OCI-LY3 (cell line): ENCODE measurements at regions not wholly inside any gene's neighbourhood (a gene's known extent, or its start where the extent isn't known, plus 50 kb on each side); places are given as distances from the start of the nearest gene placed in this dataset.
"Not testable (repeated sequence)": the region's sequence is repeated elsewhere in the genome, so short reads cannot be mapped to it uniquely, and the experiment has no call there.

Source experiments
- H2AFZ ChIP-seq: fragments of 200-600, 300-600 bp; shearing (Covaris generic); 2 replicates; pipeline ENCODE4 v1.6.0; 2014; ENCODE audit warnings: antibody characterized with exemption, low read depth, low read length
- H3K27ac ChIP-seq: fragments of 200-600, 300-600 bp; sonication (generic); 2 replicates; pipeline ENCODE4 v1.5.1; 2014; ENCODE audit warnings: mild to moderate bottlenecking, low read length, moderate library complexity, mixed read lengths
- H3K27me3 ChIP-seq: fragments of 200-600, 300-600 bp; sonication (generic); 2 replicates; pipeline ENCODE4 v1.6.1; 2014; ENCODE audit warnings: low read depth, low read length, mixed read lengths
- H3K36me3 ChIP-seq: fragments of 200-600, 300-600 bp; sonication (generic); replicated peaks from 2 replicates; pipeline ENCODE3; 2014; ENCODE audit warnings: low read depth, low read length, mixed read lengths
- H3K4me1 ChIP-seq: fragments of 300-600, 200-600 bp; sonication (generic); 2 replicates; pipeline ENCODE4 v1.6.1; 2014; ENCODE audit warnings: low read length, mixed read lengths
- H3K4me2 ChIP-seq: fragments of 200-600, 300-600 bp; sonication (generic); 2 replicates; pipeline ENCODE4 v1.6.1; 2014; ENCODE audit warnings: low read length, mixed read lengths
- H3K4me3 ChIP-seq: fragments of 300-600, 200-600 bp; sonication (generic); 2 replicates; pipeline ENCODE4 v1.5.1; 2014; ENCODE audit warnings: antibody characterized with exemption, mild to moderate bottlenecking, low read length, moderate library complexity
- H3K79me2 ChIP-seq: fragments of 300-600, 200-600 bp; shearing (Covaris generic); 2 replicates; pipeline ENCODE4 v1.6.1; 2014; ENCODE audit warnings: mild to moderate bottlenecking, low read length, mixed read lengths
- H3K9ac ChIP-seq: fragments of 300-600, 200-600 bp; shearing (Covaris generic); 2 replicates; pipeline ENCODE4 v1.6.0; 2014; ENCODE audit warnings: mild to moderate bottlenecking, low read length, moderate library complexity
- H3K9me3 ChIP-seq: fragments of 200-600, 300-600 bp; shearing (Covaris generic); 2 replicates; pipeline ENCODE4 v1.6.1; 2014; ENCODE audit warnings: low read length, mixed read lengths; ENCODE audit not compliant: insufficient read depth
- H4K20me1 ChIP-seq: fragments of 200-600, 300-600 bp; sonication (generic); 2 replicates; pipeline ENCODE4 v1.6.1; 2016; ENCODE audit warnings: low read length, mixed read lengths; ENCODE audit not compliant: insufficient read depth
- CTCF ChIP-seq: fragments of 200-600, 300-600 bp; sonication (generic); IDR thresholded peaks from 2 replicates; pipeline ENCODE4 v1.5.1; 2014; ENCODE audit warnings: antibody characterized with exemption, low read length, low read depth
- EZH2phosphoT487 ChIP-seq: fragments of 200-600 bp; shearing (Covaris generic); IDR thresholded peaks from 2 replicates; pipeline ENCODE4 v1.6.1; 2018; ENCODE audit warnings: antibody characterized with exemption, mixed run types, low read depth

- no peaks in the 10 kb centered on the region for H3K79me2 ChIP-seq
- H3K27me3 ChIP-seq = no peaks in the 10 kb centered on the region; the same call in 1 of the 2 replicates
- no peak overlapping the region for H3K4me3 ChIP-seq
- H2AFZ ChIP-seq = no peak overlapping the region
- no peaks in the 10 kb centered on the region for H3K36me3 ChIP-seq
- H4K20me1 ChIP-seq = no peaks in the 10 kb centered on the region
- H3K9me3 ChIP-seq = no peaks in the 10 kb centered on the region
- no peak overlapping the region for H3K27ac ChIP-seq
- no peak for TF ChIP-seq CTCF
- TF ChIP-seq EZH2phosphoT487 = no peak
- no peaks in the 10 kb centered on the region for H3K4me1 ChIP-seq
- H3K9ac ChIP-seq = no peak overlapping the region
- no peak overlapping the region for H3K4me2 ChIP-seq
These were observed 374.3 kb upstream of the GOT2 start for GRCh38 chr16:59108374-59108773.

DNA sequence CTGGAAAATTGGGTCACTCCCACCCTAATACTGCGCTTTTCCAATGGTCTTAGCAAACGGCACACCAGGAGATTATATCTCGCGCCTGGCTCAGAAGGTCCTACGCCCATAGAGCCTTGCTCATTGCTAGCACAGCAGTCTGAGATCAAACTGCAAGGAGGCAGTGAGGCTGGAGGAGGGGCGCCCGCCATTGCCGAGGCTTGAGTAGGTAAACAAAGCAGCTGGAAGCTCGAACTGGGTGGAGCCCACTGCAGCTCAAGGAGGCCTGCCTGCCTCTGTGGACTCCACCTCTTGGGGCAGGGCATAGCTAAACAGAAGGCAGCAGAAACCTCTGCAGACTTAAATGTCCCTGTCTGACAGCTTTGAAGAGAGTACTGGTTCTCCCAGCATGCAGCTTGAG is 362.6 kb upstream of the GOT2 start:
- not testable (repeated sequence) for H2AFZ ChIP-seq, H3K36me3 ChIP-seq, H3K4me1 ChIP-seq, H3K4me3 ChIP-seq, H3K9me3 ChIP-seq, H3K9ac ChIP-seq, H3K27me3 ChIP-seq, H4K20me1 ChIP-seq, H3K4me2 ChIP-seq, H3K79me2 ChIP-seq, H3K27ac ChIP-seq

- Histone ChIP-seq H3K4me1 (no peaks in the 10 kb centered on the region), H3K4me2 (no peak overlapping the region), H2AFZ (no peak overlapping the region), H3K79me2 (no peaks in the 10 kb centered on the region), H3K27ac (no peak overlapping the region), H3K36me3 (no peaks in the 10 kb centered on the region), H3K9ac (no peak overlapping the region), H3K9me3 (no peaks in the 10 kb centered on the region), H3K27me3 (no peaks in the 10 kb centered on the region), H3K4me3 (no peak overlapping the region), H4K20me1 (no peaks in the 10 kb centered on the region)
- no peak for TF ChIP-seq EZH2phosphoT487
- no peak for TF ChIP-seq CTCF
These were observed 356.4 kb upstream of the GOT2 start for GRCh38 chr16:59090541-59090940.

- no peak overlapping the region for H3K27ac ChIP-seq
- no peak overlapping the region for H3K4me2 ChIP-seq
- H3K9me3 ChIP-seq = no peaks in the 10 kb centered on the region
- no peak overlapping the region for H3K4me3 ChIP-seq
- no peaks in the 10 kb centered on the region for H3K27me3 ChIP-seq
- no peak overlapping the region for H3K9ac ChIP-seq
- no peaks in the 10 kb centered on the region for H3K4me1 ChIP-seq
- no peaks in the 10 kb centered on the region for H3K79me2 ChIP-seq
- H3K36me3 ChIP-seq = no peaks in the 10 kb centered on the region
- no peaks in the 10 kb centered on the region for H4K20me1 ChIP-seq
- TF ChIP-seq CTCF (no peak), EZH2phosphoT487 (no peak)
- H2AFZ ChIP-seq = no peak overlapping the region
These were observed 354.3 kb upstream of the GOT2 start for GRCh38 chr16:59088431-59088830.

- H3K79me2 ChIP-seq = no peaks in the 10 kb centered on the region
These were observed 353.5 kb upstream of the GOT2 start for GRCh38 chr16:59087641-59088040.

More at GRCh38 chr16:59087641-59088040, 353.5 kb upstream of the GOT2 start:
- Histone ChIP-seq H3K4me1 (no peaks in the 10 kb centered on the region), H3K4me3 (no peak overlapping the region), H3K4me2 (no peak overlapping the region), H4K20me1 (no peaks in the 10 kb centered on the region), H3K36me3 (no peaks in the 10 kb centered on the region), H3K9me3 (no peaks in the 10 kb centered on the region), H3K27ac (no peak overlapping the region), H3K27me3 (no peaks in the 10 kb centered on the region), H3K9ac (no peak overlapping the region), H2AFZ (no peak overlapping the region)
- no peak for TF ChIP-seq CTCF
- TF ChIP-seq EZH2phosphoT487 = no peak
